DND-41 (cell line): ENCODE measurements at regions not wholly inside any gene's neighbourhood (a gene's known extent, or its start where the extent isn't known, plus 50 kb on each side); places are given as distances from the start of the nearest gene placed in this dataset.

Experiments
- ATAC-seq: fragments of 200-7000 bp; cut with Tn5 transposase; 3 replicates; pipeline ENCODE4 v1.9.1; 2021; ENCODE audit warnings: low read depth; ENCODE audit not compliant: insufficient read depth
- DNase-seq: peaks from one replicate; pipeline ENCODE4 v3.0.0-alpha.2; 2020
- H2AFZ ChIP-seq: 2 replicates; pipeline ENCODE4 v1.6.0; 2012; ENCODE audit warnings: low read depth, low read length
- H3K27ac ChIP-seq: 2 replicates; pipeline ENCODE4 v1.5.1; 2012; ENCODE audit warnings: low read length, inconsistent platforms
- H3K27me3 ChIP-seq: fragments of 200-600 bp; sonication (generic); 2 replicates; pipeline ENCODE4 v1.6.0; 2012; ENCODE audit warnings: low read length, mild to moderate bottlenecking, inconsistent platforms; ENCODE audit not compliant: insufficient read depth, poor library complexity
- H3K36me3 ChIP-seq: 2 replicates; pipeline ENCODE4 v1.5.1; 2012; ENCODE audit warnings: low read length, inconsistent platforms; ENCODE audit not compliant: insufficient read depth
- H3K4me1 ChIP-seq: 2 replicates; pipeline ENCODE4 v1.5.1; 2012; ENCODE audit warnings: mild to moderate bottlenecking, low read length; ENCODE audit not compliant: insufficient read depth
- H3K4me2 ChIP-seq: 2 replicates; pipeline ENCODE4 v1.6.0; 2012; ENCODE audit warnings: mild to moderate bottlenecking, moderate library complexity, low read length, inconsistent platforms; ENCODE audit not compliant: insufficient read depth
- H3K4me3 ChIP-seq, 2 experiments: fragments of 200-600 bp in 1 of 2; shearing (Covaris generic) in 1 of 2; 2 replicates each; pipeline ENCODE4 v1.5.1; 2012 to 2016; ENCODE audit warnings: inconsistent platforms in 2 of 2, low read length in 2 of 2, mild to moderate bottlenecking in 2 of 2, low read depth in 1 of 2, moderate library complexity in 1 of 2
- H3K79me2 ChIP-seq: 2 replicates; pipeline ENCODE4 v1.6.0; 2012; ENCODE audit warnings: low read length, inconsistent platforms; ENCODE audit not compliant: insufficient read depth
- H3K9ac ChIP-seq: 2 replicates; pipeline ENCODE4 v1.6.0; 2012; ENCODE audit warnings: low read depth, mild to moderate bottlenecking, inconsistent platforms, low read length, moderate library complexity
- H3K9me3 ChIP-seq: 2 replicates; pipeline ENCODE4 v1.5.1; 2012; ENCODE audit warnings: low read length, moderate library complexity, mild to moderate bottlenecking, inconsistent platforms; ENCODE audit not compliant: insufficient read depth, severe bottlenecking
- H4K20me1 ChIP-seq: 2 replicates; pipeline ENCODE4 v1.6.0; 2012; ENCODE audit warnings: low read length; ENCODE audit not compliant: insufficient read depth
- CTCF ChIP-seq: IDR thresholded peaks from 2 replicates; pipeline ENCODE4 v1.5.1; 2012; ENCODE audit warnings: borderline replicate concordance, low read length, moderate library complexity, mild to moderate bottlenecking; ENCODE audit not compliant: poor library complexity, severe bottlenecking; ENCODE audit errors: extremely low read depth
- EZH2 ChIP-seq: IDR thresholded peaks from 3 replicates; pipeline ENCODE4 v1.6.1; 2012; ENCODE audit warnings: borderline replicate concordance, low read depth, mild to moderate bottlenecking, moderate library complexity, low read length, inconsistent platforms; ENCODE audit not compliant: severe bottlenecking

GRCh38 chr6:93105907-93106306 lies 313.5 kb downstream of the EPHA7 start:
- DNase-seq (no peak), ATAC-seq (no peak)
- no peaks in the 10 kb centered on the region for H3K9me3 ChIP-seq
- H3K36me3 ChIP-seq, result no peaks in the 10 kb centered on the region
- no peaks in the 10 kb centered on the region for H3K4me1 ChIP-seq
- no peak overlapping the region for H3K4me3 ChIP-seq
- H3K27ac ChIP-seq, result no peak overlapping the region
- H2AFZ ChIP-seq, result no peak overlapping the region
- H3K9ac ChIP-seq, result no peak overlapping the region
- no peaks in the 10 kb centered on the region for H3K27me3 ChIP-seq
- H4K20me1 ChIP-seq, result no peaks in the 10 kb centered on the region
- H3K79me2 ChIP-seq, result no peaks in the 10 kb centered on the region
- no peak overlapping the region for H3K4me2 ChIP-seq
- no peak for TF ChIP-seq EZH2
- no peak for TF ChIP-seq CTCF

GRCh38 chr6:93105017-93105416 lies 314.3 kb downstream of the EPHA7 start:
- Histone ChIP-seq H3K27me3 (no peaks in the 10 kb centered on the region), H3K4me1 (no peaks in the 10 kb centered on the region), H4K20me1 (no peaks in the 10 kb centered on the region), H3K4me3 (no peak overlapping the region), H2AFZ (no peak overlapping the region), H3K9me3 (no peaks in the 10 kb centered on the region), H3K36me3 (no peaks in the 10 kb centered on the region), H3K27ac (no peak overlapping the region), H3K79me2 (no peaks in the 10 kb centered on the region), H3K4me2 (no peak overlapping the region), H3K9ac (no peak overlapping the region)
- DNase-seq, result no peak
- TF ChIP-seq CTCF, result no peak
- TF ChIP-seq EZH2, result no peak
- no peak for ATAC-seq

GRCh38 chr6:93104195-93104817 lies 315.1 kb downstream of the EPHA7 start:
- ATAC-seq, result no peak
- DNase-seq, result no peak
- Histone ChIP-seq H4K20me1 (no peaks in the 10 kb centered on the region), H3K4me2 (no peak overlapping the region), H3K27me3 (no peaks in the 10 kb centered on the region), H3K27ac (no peak overlapping the region), H2AFZ (no peak overlapping the region), H3K36me3 (no peaks in the 10 kb centered on the region), H3K4me3 (no peak overlapping the region), H3K9ac (no peak overlapping the region), H3K9me3 (no peaks in the 10 kb centered on the region), H3K4me1 (no peaks in the 10 kb centered on the region), H3K79me2 (no peaks in the 10 kb centered on the region)
- TF ChIP-seq EZH2, result no peak
- no peak for TF ChIP-seq CTCF
